H9 (cell line): ENCODE measurements at regions not wholly inside any gene's neighbourhood (a gene's known extent, or its start where the extent isn't known, plus 50 kb on each side); places are given as distances from the start of the nearest gene placed in this dataset.

Experiments
- DNase-seq: peaks from one replicate; pipeline ENCODE4 v3.0.0-alpha.2; 2017
- H2AFZ ChIP-seq: one replicate; pipeline ENCODE4 v1.6.1; 2013; ENCODE audit warnings: mild to moderate bottlenecking, low read length, control low read depth, moderate library complexity
- H2AK5ac ChIP-seq: 2 replicates; pipeline ENCODE4 v1.6.1; 2013; ENCODE audit warnings: low read length, control low read depth, mixed read lengths; ENCODE audit not compliant: insufficient read length
- H2BK120ac ChIP-seq: one replicate; pipeline ENCODE4 v1.6.1; 2013; ENCODE audit warnings: low read depth, mild to moderate bottlenecking, low read length, control low read depth, inconsistent platforms; ENCODE audit not compliant: poor library complexity, severe bottlenecking
- H2BK12ac ChIP-seq: 2 replicates; pipeline ENCODE4 v1.6.1; 2013; ENCODE audit warnings: low read length, control low read depth, mixed read lengths, low read depth; ENCODE audit not compliant: insufficient read length
- H2BK15ac ChIP-seq: 2 replicates; pipeline ENCODE4 v1.6.1; 2013; ENCODE audit warnings: low read depth, low read length, control low read depth
- H2BK20ac ChIP-seq: one replicate; pipeline ENCODE4 v1.6.1; 2013; ENCODE audit warnings: low read depth, mild to moderate bottlenecking, low read length, control low read depth, inconsistent platforms; ENCODE audit not compliant: poor library complexity, severe bottlenecking
- H2BK5ac ChIP-seq: 2 replicates; pipeline ENCODE4 v1.6.1; 2013; ENCODE audit warnings: low read length, control low read depth, mixed read lengths; ENCODE audit not compliant: insufficient read length
- H3K14ac ChIP-seq: 2 replicates; pipeline ENCODE4 v1.6.1; 2013; ENCODE audit warnings: low read length, control low read depth; ENCODE audit not compliant: insufficient read depth
- H3K18ac ChIP-seq: 2 replicates; pipeline ENCODE4 v1.6.1; 2013; ENCODE audit warnings: low read depth, mild to moderate bottlenecking, mixed read lengths, low read length, control low read depth; ENCODE audit not compliant: insufficient read length
- H3K23ac ChIP-seq: 2 replicates; pipeline ENCODE4 v1.6.1; 2013; ENCODE audit warnings: low read length, control low read depth, mixed read lengths, low read depth; ENCODE audit not compliant: insufficient read length
- H3K23me2 ChIP-seq: 2 replicates; pipeline ENCODE4 v1.6.1; 2013; ENCODE audit warnings: low read depth, mild to moderate bottlenecking, mixed read lengths, low read length, control low read depth; ENCODE audit not compliant: insufficient read length, poor library complexity, severe bottlenecking
- H3K27ac ChIP-seq: 2 replicates; pipeline ENCODE4 v1.5.1; 2013; ENCODE audit warnings: low read length, control low read depth, mixed read lengths, low read depth; ENCODE audit not compliant: insufficient read length
- H3K27me3 ChIP-seq: 2 replicates; pipeline ENCODE4 v1.6.1; 2013; ENCODE audit warnings: low read length, control low read depth, inconsistent platforms; ENCODE audit not compliant: insufficient read depth
- H3K4ac ChIP-seq: 2 replicates; pipeline ENCODE4 v1.6.1; 2013; ENCODE audit warnings: low read depth, mild to moderate bottlenecking, control low read depth, inconsistent platforms, low read length, moderate library complexity
- H3K4me1 ChIP-seq: 2 replicates; pipeline ENCODE4 v1.6.1; 2013; ENCODE audit warnings: low read length, control low read depth, inconsistent platforms; ENCODE audit not compliant: insufficient read depth
- H3K4me2 ChIP-seq: 2 replicates; pipeline ENCODE4 v1.6.1; 2013; ENCODE audit warnings: low read length, control low read depth, mixed read lengths; ENCODE audit not compliant: insufficient read length, insufficient read depth
- H3K56ac ChIP-seq: 2 replicates; pipeline ENCODE4 v1.6.1; 2013; ENCODE audit warnings: low read depth, mild to moderate bottlenecking, mixed read lengths, low read length, control low read depth; ENCODE audit not compliant: insufficient read length
- H3K79me1 ChIP-seq: 2 replicates; pipeline ENCODE4 v1.6.1; 2013; ENCODE audit warnings: low read depth, mild to moderate bottlenecking, moderate library complexity, low read length, control low read depth, inconsistent platforms; ENCODE audit not compliant: insufficient read depth, poor library complexity, severe bottlenecking
- H3K79me2 ChIP-seq: 2 replicates; pipeline ENCODE4 v1.6.1; 2013; ENCODE audit warnings: low read length, control low read depth, inconsistent platforms; ENCODE audit not compliant: insufficient read depth
- H3K9ac ChIP-seq: 2 replicates; pipeline ENCODE4 v1.6.1; 2013; ENCODE audit warnings: low read length, control low read depth, mixed read lengths; ENCODE audit not compliant: insufficient read length; ENCODE audit errors: extremely low read depth
- H3K9me3 ChIP-seq: one replicate; pipeline ENCODE4 v1.6.1; 2013; ENCODE audit warnings: low read depth, low read length, inconsistent platforms; ENCODE audit not compliant: control insufficient read depth
- H3T11ph ChIP-seq: one replicate; pipeline ENCODE4 v1.6.1; 2013; ENCODE audit warnings: mild to moderate bottlenecking, low read length, control low read depth, inconsistent platforms
- H4K20me1 ChIP-seq: one replicate; pipeline ENCODE4 v1.6.1; 2013; ENCODE audit not compliant: control insufficient read depth, insufficient read length, insufficient read depth
- H4K5ac ChIP-seq: 2 replicates; pipeline ENCODE4 v1.6.1; 2013; ENCODE audit warnings: low read depth, mild to moderate bottlenecking, mixed read lengths, low read length, control low read depth; ENCODE audit not compliant: insufficient read length
- H4K8ac ChIP-seq: replicated peaks from 2 replicates; pipeline ENCODE4 v1.6.1; 2013; ENCODE audit warnings: low read length, control low read depth, mixed read lengths, low read depth; ENCODE audit not compliant: insufficient read length
- H4K91ac ChIP-seq: 2 replicates; pipeline ENCODE4 v1.6.1; 2013; ENCODE audit warnings: low read depth, mild to moderate bottlenecking, moderate library complexity, mixed read lengths, low read length, control low read depth; ENCODE audit not compliant: insufficient read length
- H3K27ac Mint-ChIP-seq, 3 experiments: 2 replicates in 2 of 3; 3 replicates in 1 of 3; pipeline ENCODE4 v1.8.0; 2020 to 2021; ENCODE audit warnings: mixed read lengths in 3 of 3, mild to moderate bottlenecking in 1 of 3, moderate library complexity in 1 of 3
- H3K27me3 Mint-ChIP-seq: 2 replicates; pipeline ENCODE4 v1.8.0; 2021; ENCODE audit warnings: low read depth, mild to moderate bottlenecking, moderate library complexity, mixed read lengths
- H3K36me3 Mint-ChIP-seq, 3 experiments: 2 replicates in 2 of 3; 3 replicates in 1 of 3; pipeline ENCODE4 v1.8.0; 2020 to 2021; ENCODE audit warnings: low read depth in 3 of 3, mixed read lengths in 3 of 3; ENCODE audit not compliant: insufficient read depth in 1 of 3
- H3K4me1 Mint-ChIP-seq, 2 experiments: 2 replicates each; pipeline ENCODE4 v1.8.0; 2020; ENCODE audit warnings: mixed read lengths in 2 of 2
- H3K4me3 Mint-ChIP-seq, 2 experiments: 2 replicates in 1 of 2; 3 replicates in 1 of 2; pipeline ENCODE4 v1.8.0; 2020 to 2021; ENCODE audit warnings: mild to moderate bottlenecking in 2 of 2, mixed read lengths in 2 of 2, moderate library complexity in 1 of 2
- H3K9me3 Mint-ChIP-seq, 2 experiments: 2 replicates in 1 of 2; 3 replicates in 1 of 2; pipeline ENCODE4 v1.8.0; 2020; ENCODE audit warnings: mild to moderate bottlenecking in 2 of 2, mixed read lengths in 2 of 2, moderate library complexity in 1 of 2
- TF ChIP-seq, protein P1 (sequence below): fragments of 200-600 bp; sonication (generic); conservative IDR thresholded peaks from 3 replicates; pipeline ENCODE4 v1.8.0; 2021; ENCODE audit warnings: antibody characterized with exemption, mild to moderate bottlenecking

DNA sequence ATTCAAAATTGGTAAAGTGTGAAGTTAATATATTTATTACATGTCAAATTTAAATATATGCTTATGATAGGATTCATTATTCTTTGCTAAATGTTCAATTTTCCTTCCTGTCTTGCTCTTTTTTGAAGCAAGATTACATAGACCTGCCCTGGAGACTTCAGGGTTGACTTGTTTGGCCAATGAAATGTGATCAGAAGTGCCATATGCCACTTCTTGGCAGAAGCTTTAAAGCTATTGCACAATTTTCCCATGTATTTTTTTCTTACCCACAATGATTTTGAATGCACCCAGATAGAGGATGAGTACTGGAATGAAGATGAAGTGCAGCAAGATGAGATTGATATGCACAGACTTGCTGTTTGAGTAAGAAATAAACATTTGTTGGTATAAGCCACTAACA, 406.3 kb upstream of the BCHE start:
- Histone ChIP-seq H3K27ac (no peak overlapping the region), H3T11ph (no peak overlapping the region), H3K9me3 (peaks cover 4% of the 10 kb centered on the region), H2BK15ac (no peak overlapping the region), H3K14ac (no peak overlapping the region), H3K23ac (no peak overlapping the region), H3K4ac (no peak overlapping the region), H4K20me1 (no peaks in the 10 kb centered on the region), H2AFZ (no peak overlapping the region), H3K27me3 (no peaks in the 10 kb centered on the region), H2BK20ac (no peak overlapping the region), H3K79me2 (no peaks in the 10 kb centered on the region), H4K5ac (no peak overlapping the region), H2BK12ac (no peak overlapping the region), H3K4me2 (no peak overlapping the region), H4K91ac (no peak overlapping the region), H3K56ac (no peak overlapping the region), H4K8ac (no peak overlapping the region), H2BK120ac (no peak overlapping the region), H3K9ac (no peak overlapping the region), H3K18ac (no peak overlapping the region), H3K4me1 (no peaks in the 10 kb centered on the region), H2AK5ac (no peak overlapping the region), H3K23me2 (no peaks in the 10 kb centered on the region), H3K79me1 (no peaks in the 10 kb centered on the region), H2BK5ac (no peak overlapping the region)
- no peak for DNase-seq
- TF ChIP-seq, protein P1, sequence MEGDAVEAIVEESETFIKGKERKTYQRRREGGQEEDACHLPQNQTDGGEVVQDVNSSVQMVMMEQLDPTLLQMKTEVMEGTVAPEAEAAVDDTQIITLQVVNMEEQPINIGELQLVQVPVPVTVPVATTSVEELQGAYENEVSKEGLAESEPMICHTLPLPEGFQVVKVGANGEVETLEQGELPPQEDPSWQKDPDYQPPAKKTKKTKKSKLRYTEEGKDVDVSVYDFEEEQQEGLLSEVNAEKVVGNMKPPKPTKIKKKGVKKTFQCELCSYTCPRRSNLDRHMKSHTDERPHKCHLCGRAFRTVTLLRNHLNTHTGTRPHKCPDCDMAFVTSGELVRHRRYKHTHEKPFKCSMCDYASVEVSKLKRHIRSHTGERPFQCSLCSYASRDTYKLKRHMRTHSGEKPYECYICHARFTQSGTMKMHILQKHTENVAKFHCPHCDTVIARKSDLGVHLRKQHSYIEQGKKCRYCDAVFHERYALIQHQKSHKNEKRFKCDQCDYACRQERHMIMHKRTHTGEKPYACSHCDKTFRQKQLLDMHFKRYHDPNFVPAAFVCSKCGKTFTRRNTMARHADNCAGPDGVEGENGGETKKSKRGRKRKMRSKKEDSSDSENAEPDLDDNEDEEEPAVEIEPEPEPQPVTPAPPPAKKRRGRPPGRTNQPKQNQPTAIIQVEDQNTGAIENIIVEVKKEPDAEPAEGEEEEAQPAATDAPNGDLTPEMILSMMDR, result no peak
- Mint-ChIP-seq H3K4me3 (no peak overlapping the region), H3K27me3 (no peaks in the 10 kb centered on the region), H3K36me3 (peaks cover 4 to 6% (median 5%) of the 10 kb centered on the region in 3 experiments), H3K4me1 (peaks cover 4 to 8% of the 10 kb centered on the region in 2 experiments; a peak in 2 of 4 replicates), H3K9me3 (peaks cover 4 to 5% of the 10 kb centered on the region in 2 experiments; a peak in 4 of 5 replicates), H3K27ac (no peak overlapping the region)
